IgD-negative memory B cell (primary cell): ENCODE measurements at regions not wholly inside any gene's neighbourhood (a gene's known extent, or its start where the extent isn't known, plus 50 kb on each side); places are given as distances from the start of the nearest gene placed in this dataset.

ENCODE experiments used
- H3K27ac Mint-ChIP-seq, 3 donors: one replicate each; pipeline ENCODE4 v1.8.0; 2020 to 2022; ENCODE audit warnings: mild to moderate bottlenecking in 3 of 3, mixed read lengths in 3 of 3, moderate library complexity in 1 of 3
- H3K27me3 Mint-ChIP-seq: one replicate; pipeline ENCODE4 v1.8.0; 2021; ENCODE audit warnings: mixed read lengths
- H3K36me3 Mint-ChIP-seq: one replicate; pipeline ENCODE4 v1.8.0; 2020; ENCODE audit warnings: mild to moderate bottlenecking, mixed read lengths
- H3K4me1 Mint-ChIP-seq, 3 donors: one replicate each; pipeline ENCODE4 v1.8.0; 2020 to 2022; ENCODE audit warnings: mixed read lengths in 3 of 3, mild to moderate bottlenecking in 1 of 3
- H3K4me3 Mint-ChIP-seq, 4 donors: one replicate each; pipeline ENCODE4 v1.8.0; 2020 to 2022; ENCODE audit warnings: mild to moderate bottlenecking in 4 of 4, mixed read lengths in 4 of 4, moderate library complexity in 3 of 4
- H3K9me3 Mint-ChIP-seq, 3 donors: one replicate each; pipeline ENCODE4 v1.8.0; 2020 to 2021; ENCODE audit warnings: mixed read lengths in 3 of 3, mild to moderate bottlenecking in 1 of 3

- Mint-ChIP-seq H3K27ac (no peak overlapping the region), H3K4me3 (no peak overlapping the region)
Observed at GRCh38 chr10:104581884-104582601, 59.0 kb upstream of the SORCS3 start.

DNA sequence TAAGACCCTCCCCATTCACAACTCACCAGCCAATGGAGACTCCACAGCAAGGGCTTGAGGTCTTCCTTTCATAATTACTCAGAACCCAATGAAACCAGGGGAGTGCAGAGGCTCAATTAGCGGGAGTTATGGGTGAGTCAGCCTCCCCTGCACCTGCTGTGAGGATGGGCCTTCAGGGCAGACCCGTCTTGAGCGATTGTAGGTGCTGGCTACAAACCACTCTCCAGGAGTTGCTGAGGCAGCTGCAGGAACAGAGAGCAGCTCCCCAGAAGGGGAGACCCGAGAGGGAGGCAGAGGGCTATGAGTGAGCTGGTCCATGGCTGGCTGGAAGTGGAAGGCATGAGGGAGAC lies 58.5 kb upstream of the SORCS3 start:
- no peak overlapping the region for H3K4me3 Mint-ChIP-seq
- peaks cover 0 to 2% (median 0%) of the 10 kb centered on the region in 3 donors for H3K9me3 Mint-ChIP-seq
- H3K27ac Mint-ChIP-seq = no peak overlapping the region
- H3K4me1 Mint-ChIP-seq = peaks cover 0 to 8% (median 6%) of the 10 kb centered on the region in 3 donors
- H3K27me3 Mint-ChIP-seq = peaks cover 12% of the 10 kb centered on the region
- H3K36me3 Mint-ChIP-seq = peaks cover 3% of the 10 kb centered on the region

More at GRCh38 chr10:104581884-104582601, 59.0 kb upstream of the SORCS3 start:
- peaks cover 12% of the 10 kb centered on the region for H3K27me3 Mint-ChIP-seq
- peaks cover 3% of the 10 kb centered on the region for H3K36me3 Mint-ChIP-seq
- peaks cover 0 to 8% (median 6%) of the 10 kb centered on the region in 3 donors for H3K4me1 Mint-ChIP-seq
- H3K9me3 Mint-ChIP-seq = peaks cover 0 to 2% (median 0%) of the 10 kb centered on the region in 3 donors

DNA sequence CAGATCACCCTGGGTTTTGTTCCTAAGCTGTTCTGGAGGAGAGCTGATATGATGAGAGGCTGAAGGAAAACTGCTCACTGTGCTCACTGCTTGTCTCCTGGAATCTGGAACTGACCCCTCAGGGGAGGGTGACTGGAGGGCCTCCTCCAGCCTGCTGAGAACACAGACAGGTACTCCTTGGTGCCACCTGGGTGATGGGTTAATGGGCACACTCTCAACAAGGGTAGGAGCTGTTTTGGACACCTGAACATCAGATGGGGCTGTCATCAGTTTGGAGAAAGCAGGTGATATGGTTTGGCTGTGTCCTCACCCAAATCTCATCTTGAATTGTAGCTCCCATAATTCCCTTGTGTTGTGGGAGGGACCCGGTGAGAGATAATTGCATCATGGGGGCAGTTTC lies 58.1 kb upstream of the SORCS3 start:
- no peak overlapping the region for H3K27ac Mint-ChIP-seq
- H3K27me3 Mint-ChIP-seq = peaks cover 11% of the 10 kb centered on the region
- peaks cover 0 to 2% (median 0%) of the 10 kb centered on the region in 3 donors for H3K9me3 Mint-ChIP-seq
- H3K4me3 Mint-ChIP-seq = no peak overlapping the region
- peaks cover 3% of the 10 kb centered on the region for H3K36me3 Mint-ChIP-seq
- H3K4me1 Mint-ChIP-seq = peaks cover 0 to 8% (median 6%) of the 10 kb centered on the region in 3 donors

DNA sequence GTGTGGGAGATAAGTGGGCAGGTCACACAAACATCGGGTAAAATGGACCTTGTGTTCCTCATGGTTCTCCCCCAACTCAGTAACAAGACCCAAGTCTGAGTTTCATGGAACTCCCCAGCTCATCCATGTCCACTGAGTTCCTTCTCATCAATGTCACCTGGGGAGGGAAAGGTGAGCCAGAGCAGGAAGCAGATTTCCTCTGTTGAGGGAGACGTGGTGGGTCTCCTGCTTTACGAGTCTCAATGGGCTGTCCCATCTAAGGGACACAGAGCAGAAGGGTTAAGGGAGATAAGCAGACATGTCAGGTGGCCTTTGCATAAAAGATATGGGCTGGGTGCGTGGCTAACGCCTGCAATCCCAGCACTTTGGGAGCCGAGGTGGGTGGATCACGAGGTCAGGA lies 56.5 kb upstream of the SORCS3 start:
- peaks cover 3% of the 10 kb centered on the region for H3K36me3 Mint-ChIP-seq
- no peak overlapping the region for H3K27ac Mint-ChIP-seq
- H3K9me3 Mint-ChIP-seq = peaks cover 0 to 2% (median 0%) of the 10 kb centered on the region in 3 donors
- H3K27me3 Mint-ChIP-seq = peaks cover 14% of the 10 kb centered on the region
- H3K4me3 Mint-ChIP-seq = no peak overlapping the region
- peaks cover 0 to 7% (median 6%) of the 10 kb centered on the region in 3 donors for H3K4me1 Mint-ChIP-seq

GRCh38 chr10:104587751-104588150 lies 53.3 kb upstream of the SORCS3 start:
- Mint-ChIP-seq H3K36me3 (peaks cover under 1% of the 10 kb centered on the region), H3K4me1 (peaks cover 0 to 3% (median 2%) of the 10 kb centered on the region in 3 donors), H3K9me3 (peaks cover 0 to 2% (median 0%) of the 10 kb centered on the region in 3 donors), H3K27me3 (peaks cover 13% of the 10 kb centered on the region), H3K27ac (no peak overlapping the region), H3K4me3 (no peak overlapping the region)

GRCh38 chr10:104589431-104589830 lies 51.7 kb upstream of the SORCS3 start:
- H3K36me3 Mint-ChIP-seq = no peaks in the 10 kb centered on the region
- no peak overlapping the region for H3K4me3 Mint-ChIP-seq
- H3K9me3 Mint-ChIP-seq = peaks cover 0 to 4% (median 3%) of the 10 kb centered on the region in 3 donors
- peaks cover 12% of the 10 kb centered on the region for H3K27me3 Mint-ChIP-seq
- H3K27ac Mint-ChIP-seq = peak overlapping the region in 1 of 3 donors; percentile 13
- H3K4me1 Mint-ChIP-seq = peaks cover 0 to 3% (median 2%) of the 10 kb centered on the region in 3 donors

DNA sequence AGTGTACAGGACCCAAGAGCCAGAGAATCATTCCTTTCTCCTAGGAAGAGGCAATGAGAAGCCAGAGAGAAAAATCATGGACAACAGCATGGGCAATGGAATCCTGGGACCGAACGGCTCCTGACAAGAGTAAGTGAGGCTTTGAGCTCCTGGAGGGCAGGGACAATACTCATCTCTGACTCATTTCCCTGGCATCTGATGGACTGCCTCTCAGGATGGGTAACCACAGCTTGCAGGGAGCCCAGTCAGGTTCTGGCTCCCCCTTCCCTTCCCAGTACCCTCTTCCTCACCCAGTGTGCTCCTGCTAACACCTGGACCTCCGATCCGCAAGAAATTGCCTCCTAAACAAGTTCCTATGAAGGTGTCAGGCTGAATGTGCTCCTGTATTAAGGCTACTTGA lies 51.2 kb upstream of the SORCS3 start:
- no peaks in the 10 kb centered on the region for H3K36me3 Mint-ChIP-seq
- peaks cover 0 to 3% (median 2%) of the 10 kb centered on the region in 3 donors for H3K4me1 Mint-ChIP-seq
- H3K9me3 Mint-ChIP-seq = peaks cover 0 to 6% (median 4%) of the 10 kb centered on the region in 3 donors
- peaks cover 12% of the 10 kb centered on the region for H3K27me3 Mint-ChIP-seq
- H3K4me3 Mint-ChIP-seq = no peak overlapping the region
- H3K27ac Mint-ChIP-seq = no peak overlapping the region
